IMR-90 (cell line): ENCODE measurements at regions not wholly inside any gene's neighbourhood (a gene's known extent, or its start where the extent isn't known, plus 50 kb on each side); places are given as distances from the start of the nearest gene placed in this dataset.

ENCODE experiments used
- ATAC-seq: fragments of 200-7000 bp; cut with Tn5 transposase; 2 replicates; pipeline ENCODE4 v1.9.1; 2020; ENCODE audit warnings: low read depth, mild to moderate bottlenecking, moderate library complexity
- BruUV-seq: library from RNA; stranded (reverse); fragments of 400-500 nt; replicated peaks from 2 replicates; lab custom pipeline; 2021; lab: Mats Ljungman, UMichigan
- CTCF ChIA-PET: fragments of 300-600 bp; formaldehyde crosslinking; extraction: SDS; loops from one replicate; lab custom pipeline; 2021; ENCODE audit warnings: antibody characterized with exemption; lab: Yijun Ruan, JAX
- POLR2A ChIA-PET: fragments of 300-600 bp; sonication (Branson Sonifier 250); formaldehyde crosslinking; loops from one replicate; lab custom pipeline; 2022; ENCODE audit warnings: antibody characterized with exemption; ENCODE audit not compliant: unreplicated experiment; lab: Charles Lee
- DNase-seq: peaks from one replicate; pipeline ENCODE4 v3.0.0; 2013
- H2AFZ ChIP-seq: replicated peaks from 2 replicates; pipeline ENCODE3; 2013; ENCODE audit warnings: low read length, mild to moderate bottlenecking; ENCODE audit not compliant: poor library complexity
- H2AK5ac ChIP-seq: 2 replicates; pipeline ENCODE4 v1.6.1; 2013; ENCODE audit warnings: low read depth, low read length, inconsistent platforms
- H2AK9ac ChIP-seq: replicated peaks from 2 replicates; pipeline ENCODE3; 2013; ENCODE audit warnings: mild to moderate bottlenecking, low read depth, low read length, moderate library complexity; ENCODE audit not compliant: poor library complexity
- H2BK120ac ChIP-seq: 2 replicates; pipeline ENCODE4 v1.6.1; 2013; ENCODE audit warnings: low read depth, low read length, inconsistent platforms
- H2BK15ac ChIP-seq: 3 replicates; pipeline ENCODE4 v1.6.1; 2013; ENCODE audit warnings: low read depth, low read length, inconsistent platforms
- H2BK20ac ChIP-seq: 2 replicates; pipeline ENCODE4 v1.6.1; 2013; ENCODE audit warnings: low read depth, mild to moderate bottlenecking, inconsistent platforms, low read length, moderate library complexity
- H2BK5ac ChIP-seq: 2 replicates; pipeline ENCODE4 v1.6.1; 2013; ENCODE audit warnings: mild to moderate bottlenecking, low read depth, low read length, inconsistent platforms; ENCODE audit not compliant: poor library complexity, severe bottlenecking
- H3K14ac ChIP-seq: replicated peaks from 2 replicates; pipeline ENCODE4 v1.6.1; 2013; ENCODE audit warnings: low read depth, low read length, inconsistent platforms
- H3K18ac ChIP-seq: 2 replicates; pipeline ENCODE4 v1.6.1; 2013; ENCODE audit warnings: low read depth, low read length, control low read depth
- H3K23ac ChIP-seq: 2 replicates; pipeline ENCODE4 v1.6.1; 2013; ENCODE audit warnings: low read depth, low read length, inconsistent platforms
- H3K27ac ChIP-seq: 2 replicates; pipeline ENCODE4 v1.5.1; 2013; ENCODE audit warnings: mild to moderate bottlenecking, control low read depth, low read length; ENCODE audit not compliant: insufficient read depth
- H3K27me3 ChIP-seq: 2 replicates; pipeline ENCODE4 v1.6.1; 2013; ENCODE audit warnings: low read length; ENCODE audit not compliant: control insufficient read depth, insufficient read depth
- H3K36me3 ChIP-seq: 2 replicates; pipeline ENCODE4 v1.6.1; 2013; ENCODE audit warnings: low read length, mixed read lengths; ENCODE audit not compliant: control insufficient read depth, insufficient read depth
- H3K4ac ChIP-seq: 2 replicates; pipeline ENCODE4 v1.6.1; 2013; ENCODE audit warnings: low read depth, low read length, inconsistent platforms
- H3K4me1 ChIP-seq: 2 replicates; pipeline ENCODE4 v1.6.1; 2013; ENCODE audit warnings: low read length, mixed read lengths; ENCODE audit not compliant: control insufficient read depth, insufficient read depth
- H3K4me2 ChIP-seq: 2 replicates; pipeline ENCODE4 v1.6.1; 2013; ENCODE audit warnings: low read depth, mild to moderate bottlenecking, control low read depth, low read length, moderate library complexity
- H3K4me3 ChIP-seq: 2 replicates; pipeline ENCODE4 v1.5.1; 2013; ENCODE audit warnings: low read depth, mild to moderate bottlenecking, control low read depth, low read length, moderate library complexity; ENCODE audit not compliant: insufficient read depth
- H3K56ac ChIP-seq: 2 replicates; pipeline ENCODE4 v1.6.1; 2013; ENCODE audit warnings: low read length, inconsistent platforms; ENCODE audit not compliant: insufficient read depth; ENCODE audit errors: extremely low read depth
- H3K79me1 ChIP-seq, 2 experiments: 2 replicates each; pipeline ENCODE4 v1.6.1; 2013; ENCODE audit warnings: low read length in 2 of 2, inconsistent platforms in 1 of 2, low read depth in 1 of 2
- H3K9ac ChIP-seq: 2 replicates; pipeline ENCODE4 v1.6.1; 2013; ENCODE audit warnings: low read depth, low read length, control low read depth
- H3K9me1 ChIP-seq: 2 replicates; pipeline ENCODE4 v1.6.1; 2013; ENCODE audit warnings: low read length, inconsistent platforms; ENCODE audit not compliant: insufficient read depth
- H3K9me3 ChIP-seq: 2 replicates; pipeline ENCODE4 v1.6.1; 2013; ENCODE audit warnings: low read length; ENCODE audit not compliant: control insufficient read depth, insufficient read depth
- H4K20me1 ChIP-seq: 2 replicates; pipeline ENCODE4 v1.6.1; 2013; ENCODE audit warnings: low read length, inconsistent platforms; ENCODE audit not compliant: insufficient read depth
- H4K5ac ChIP-seq: 2 replicates; pipeline ENCODE4 v1.6.1; 2013; ENCODE audit warnings: mild to moderate bottlenecking, low read depth, low read length, control low read depth
- H4K8ac ChIP-seq, 2 experiments: 2 replicates each; pipeline ENCODE4 v1.6.1; 2013; ENCODE audit warnings: low read depth in 2 of 2, low read length in 2 of 2, control low read depth in 1 of 2, inconsistent platforms in 1 of 2
- H4K91ac ChIP-seq: 2 replicates; pipeline ENCODE4 v1.6.1; 2013; ENCODE audit warnings: low read depth, low read length, inconsistent platforms; ENCODE audit not compliant: insufficient read depth
- CHD1 ChIP-seq: IDR thresholded peaks from 2 replicates; pipeline ENCODE4 v1.6.1; 2012; ENCODE audit warnings: low read depth, low read length, improper control_type of control experiment
- ELK1 ChIP-seq: fragments of 150-350 bp; IDR thresholded peaks from 2 replicates; pipeline ENCODE4 v1.6.1; 2016; ENCODE audit warnings: low read depth, mild to moderate bottlenecking, low read length, moderate library complexity, borderline replicate concordance
- MAZ ChIP-seq: IDR thresholded peaks from 2 replicates; pipeline ENCODE4 v1.6.1; 2012; ENCODE audit warnings: low read depth, mild to moderate bottlenecking, low read length, improper control_type of control experiment, moderate library complexity, borderline replicate concordance
- RAD21 ChIP-seq: IDR thresholded peaks from 2 replicates; pipeline ENCODE4 v1.6.1; 2012; ENCODE audit warnings: low read length, improper control_type of control experiment
- SMC3 ChIP-seq: fragments of 150-350 bp; IDR thresholded peaks from 2 replicates; pipeline ENCODE4 v1.6.1; 2016; ENCODE audit warnings: low read depth, mild to moderate bottlenecking, antibody characterized with exemption, low read length, moderate library complexity
- WGBS, 2 experiments: methylation state at CpG; one replicate each; pipeline versions ENCODE4 v1.1.5 to v1.1.7; 2013; ENCODE audit warnings: missing lambda C conversion rate in 2 of 2; ENCODE audit not compliant: insufficient read length in 1 of 2; ENCODE audit errors: extremely low coverage in 2 of 2; 5-methylcytosine and 5-hydroxymethylcytosine counted together
- dilution Hi-C: fragments of 300-500 bp; cut with HindIII; formaldehyde crosslinking; loops from one replicate; pipeline ENCODE4 v1.14.3; 2018; ENCODE audit warnings: low sequenced_read_pairs; ENCODE audit not compliant: unreplicated experiment
- in situ Hi-C: fragments of 300-500 bp; cut with MboI; formaldehyde crosslinking; loops from 3 replicates; pipeline ENCODE4 v1.14.3; 2019; ENCODE audit warnings: low sequenced_read_pairs, inconsistent platforms, mixed read lengths
- intact Hi-C: fragments of 100-400 bp; cut with micrococcal nuclease; formaldehyde crosslinking; loops from 2 replicates; pipeline ENCODE4 v1.10.0; 2022

DNA sequence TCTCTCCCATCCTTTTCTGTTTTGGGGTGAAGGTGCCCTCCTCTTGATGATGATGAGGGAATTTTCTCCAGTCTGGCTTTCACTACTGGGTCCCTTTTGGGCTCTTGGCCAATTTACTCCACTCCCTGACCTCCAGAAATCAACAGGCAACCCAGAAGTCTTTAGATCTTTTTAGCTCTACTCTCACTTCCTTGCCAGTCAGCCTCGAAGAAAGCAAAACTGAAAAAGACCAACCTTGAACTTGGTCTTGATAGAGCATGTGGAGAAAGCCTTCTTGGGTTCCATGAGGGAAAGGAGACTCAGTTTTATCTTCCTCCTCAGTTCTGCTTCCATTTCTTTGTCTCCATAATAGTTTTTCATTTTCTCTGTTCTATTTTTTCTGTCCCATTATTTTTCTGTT is 91.4 kb upstream of the NPVF start:
- Histone ChIP-seq H3K79me1 (no peaks in the 10 kb centered on the region), H4K91ac (no peak overlapping the region), H2BK20ac (no peak overlapping the region), H3K4me1 (no peaks in the 10 kb centered on the region), H3K9ac (no peak overlapping the region), H2AFZ (no peak overlapping the region), H4K20me1 (no peaks in the 10 kb centered on the region), H3K18ac (no peak overlapping the region), H2AK9ac (no peak overlapping the region), H3K4me2 (no peak overlapping the region), H2BK15ac (no peak overlapping the region), H3K9me1 (no peaks in the 10 kb centered on the region), H3K27me3 (no peaks in the 10 kb centered on the region), H3K23ac (no peak overlapping the region), H4K5ac (no peak overlapping the region), H4K8ac (no peak overlapping the region), H2BK120ac (no peak overlapping the region), H3K56ac (no peak overlapping the region), H2BK5ac (no peak overlapping the region), H3K36me3 (no peaks in the 10 kb centered on the region), H3K27ac (no peak overlapping the region), H2AK5ac (no peak overlapping the region), H3K4me3 (no peak overlapping the region), H3K9me3 (no peaks in the 10 kb centered on the region), H3K14ac (no peak overlapping the region), H3K4ac (no peak overlapping the region)
- WGBS, 2 experiments, result no CpG with 5 or more reads among the region's 1 CpG
- ATAC-seq (no peak), DNase-seq (no peak)
- ChIA-PET CTCF (no interaction called here), POLR2A (no interaction called here)
- intact Hi-C loops (no loop called here), dilution Hi-C loops (no loop called here), in situ Hi-C loops (no loop called here)
- BruUV-seq, result no TSS peak
- TF ChIP-seq MAZ (no peak), ELK1 (no peak), CHD1 (no peak), SMC3 (no peak), RAD21 (no peak)
